ENCODE measurements at regions not wholly inside any gene's neighbourhood (a gene's known extent, or its start where the extent isn't known, plus 50 kb on each side); places are given as distances from the start of the nearest gene placed in this dataset.

GRCh38 chrX:23223169-23223568, 111.5 kb upstream of the PTCHD1 start:
- DNase-seq (ENCODE audit: insufficient read length, low spot score) = no peak
- no peak for FAIRE-seq

GRCh38 chrX:23228454-23228853, 106.2 kb upstream of the PTCHD1 start:
- no peak for DNase-seq (ENCODE audit: insufficient read length, low spot score)
- FAIRE-seq = peak; percentile 85

- DNase-seq (ENCODE audit: insufficient read length, low spot score) = no peak
These were observed 105.7 kb upstream of the PTCHD1 start for GRCh38 chrX:23228950-23229448.

GRCh38 chrX:23235051-23235450, 99.6 kb upstream of the PTCHD1 start:
- DNase-seq (ENCODE audit: insufficient read length, low spot score) (no peak), FAIRE-seq (no peak)

More at GRCh38 chrX:23228950-23229448, 105.7 kb upstream of the PTCHD1 start:
- no peak for FAIRE-seq

- no peak for FAIRE-seq
These were observed 88.6 kb upstream of the PTCHD1 start for GRCh38 chrX:23246001-23246400.

GRCh38 chrX:23248187-23248586, 86.5 kb upstream of the PTCHD1 start:
- no peak for DNase-seq (ENCODE audit: insufficient read length, low spot score)
- FAIRE-seq = no peak

More at GRCh38 chrX:23246001-23246400, 88.6 kb upstream of the PTCHD1 start:
- DNase-seq (ENCODE audit: insufficient read length, low spot score) = no peak

GRCh38 chrX:23251043-23251442, 83.6 kb upstream of the PTCHD1 start:
- FAIRE-seq (no peak), DNase-seq (ENCODE audit: insufficient read length, low spot score) (no peak)

GRCh38 chrX:23263892-23264291, 70.8 kb upstream of the PTCHD1 start:
- FAIRE-seq (no peak), DNase-seq (ENCODE audit: insufficient read length, low spot score) (no peak)

GRCh38 chrX:23269923-23270322, 64.7 kb upstream of the PTCHD1 start:
- no peak for DNase-seq (ENCODE audit: insufficient read length, low spot score)
- no peak for FAIRE-seq

GRCh38 chrX:23271026-23271425, 63.6 kb upstream of the PTCHD1 start:
- FAIRE-seq (no peak), DNase-seq (ENCODE audit: insufficient read length, low spot score) (no peak)

GRCh38 chrX:23276475-23276874, 58.2 kb upstream of the PTCHD1 start:
- FAIRE-seq = no peak
- DNase-seq (ENCODE audit: insufficient read length, low spot score) = no peak

All from GM19239 (cell line).